Lower lobe of right lung (tissue), 2 donors: ENCODE measurements at regions not wholly inside any gene's neighbourhood (a gene's known extent, or its start where the extent isn't known, plus 50 kb on each side); places are given as distances from the start of the nearest gene placed in this dataset.
"Not testable (repeated sequence)": the region's sequence is repeated elsewhere in the genome, so short reads cannot be mapped to it uniquely, and the experiment has no call there.

Experiments
- ATAC-seq, 2 donors: fragments of 200-7000 bp; cut with Tn5 transposase; one replicate each; pipeline ENCODE4 v1.9.1; 2020 to 2022; ENCODE audit warnings: mild to moderate bottlenecking in 2 of 2, moderate library complexity in 2 of 2
- DNase-seq: peaks from one replicate; pipeline ENCODE4 v3.0.0-alpha.2; 2020
- H3K27ac ChIP-seq: fragments of 200-600 bp; one replicate; pipeline ENCODE4 v1.8.0; 2022
- H3K27me3 ChIP-seq: fragments of 200-600 bp; one replicate; pipeline ENCODE4 v1.8.0; 2022; ENCODE audit warnings: low read depth
- H3K36me3 ChIP-seq: fragments of 200-600 bp; one replicate; pipeline ENCODE4 v1.8.0; 2022; ENCODE audit warnings: mild to moderate bottlenecking
- H3K4me1 ChIP-seq: fragments of 200-600 bp; one replicate; pipeline ENCODE4 v1.8.0; 2022
- H3K4me3 ChIP-seq: fragments of 200-600 bp; one replicate; pipeline ENCODE4 v1.8.0; 2022; ENCODE audit warnings: mild to moderate bottlenecking
- H3K9me3 ChIP-seq: fragments of 200-600 bp; one replicate; pipeline ENCODE4 v1.8.0; 2022
- CTCF ChIP-seq: fragments of 200-600 bp; IDR thresholded peaks from one replicate; pipeline ENCODE4 v1.8.0; 2022; ENCODE audit warnings: antibody characterized with exemption, mild to moderate bottlenecking
- intact Hi-C: fragments of 100-400 bp; cut with DNase I; formaldehyde crosslinking; loops from one replicate; pipeline ENCODE4 v1.11.0; 2022
- donor health status: DM: no; HTN: yes; CAD: no; lungs with severe emphysema.

GRCh38 chr2:176424746-176425145, 155.5 kb downstream of the MTX2 start:
- Histone ChIP-seq H3K4me3 (no peak overlapping the region), H3K4me1 (no peaks in the 10 kb centered on the region), H3K36me3 (no peaks in the 10 kb centered on the region), H3K27me3 (no peaks in the 10 kb centered on the region), H3K9me3 (no peaks in the 10 kb centered on the region), H3K27ac (no peak overlapping the region)
- ATAC-seq (no peak), DNase-seq (no peak)
- intact Hi-C loops, result no loop called here
- no peak for TF ChIP-seq CTCF

GRCh38 chr2:176427549-176427948, 158.3 kb downstream of the MTX2 start:
- intact Hi-C loops, result no loop called here
- DNase-seq (no peak), ATAC-seq (no peak)
- Histone ChIP-seq H3K4me3 (no peak overlapping the region), H3K27me3 (no peaks in the 10 kb centered on the region), H3K9me3 (no peaks in the 10 kb centered on the region), H3K36me3 (no peaks in the 10 kb centered on the region), H3K4me1 (no peaks in the 10 kb centered on the region), H3K27ac (no peak overlapping the region)
- no peak for TF ChIP-seq CTCF

- intact Hi-C loops, H3K27me3 ChIP-seq, H3K27ac ChIP-seq, H3K4me1 ChIP-seq, H3K4me3 ChIP-seq, H3K36me3 ChIP-seq, ATAC-seq, DNase-seq, H3K9me3 ChIP-seq: not testable (repeated sequence)
Observed at GRCh38 chr2:176428944-176429469, 159.8 kb downstream of the MTX2 start.

- no peaks in the 10 kb centered on the region for H3K27me3 ChIP-seq
- intact Hi-C loops, result no loop called here
- no peak for DNase-seq
- H3K4me3 ChIP-seq, result no peak overlapping the region
- ATAC-seq, result no peak
- no peak overlapping the region for H3K27ac ChIP-seq
- H3K4me1 ChIP-seq, result no peaks in the 10 kb centered on the region
- no peaks in the 10 kb centered on the region for H3K9me3 ChIP-seq
- TF ChIP-seq CTCF, result no peak
- no peaks in the 10 kb centered on the region for H3K36me3 ChIP-seq
Observed at GRCh38 chr2:176432434-176432833, 163.2 kb downstream of the MTX2 start.

- Histone ChIP-seq H3K27me3 (no peaks in the 10 kb centered on the region), H3K4me1 (no peaks in the 10 kb centered on the region), H3K36me3 (no peaks in the 10 kb centered on the region), H3K9me3 (no peaks in the 10 kb centered on the region), H3K27ac (no peak overlapping the region), H3K4me3 (no peak overlapping the region)
- intact Hi-C loops, result no loop called here
- no peak for TF ChIP-seq CTCF
- DNase-seq (no peak), ATAC-seq (no peak)
Observed at GRCh38 chr2:176435729-176436128, 166.5 kb downstream of the MTX2 start.

GRCh38 chr2:176443946-176444345, 174.7 kb downstream of the MTX2 start:
- ATAC-seq, result no peak
- Histone ChIP-seq H3K4me3 (no peak overlapping the region), H3K4me1 (no peaks in the 10 kb centered on the region), H3K36me3 (no peaks in the 10 kb centered on the region), H3K27me3 (no peaks in the 10 kb centered on the region), H3K27ac (no peak overlapping the region), H3K9me3 (no peaks in the 10 kb centered on the region)
- no peak for DNase-seq
- intact Hi-C loops, result no loop called here
- TF ChIP-seq CTCF, result no peak
